PFSK-1 (cell line): ENCODE measurements at regions not wholly inside any gene's neighbourhood (a gene's known extent, or its start where the extent isn't known, plus 50 kb on each side); places are given as distances from the start of the nearest gene placed in this dataset.

Experiments
- FOXP2 ChIP-seq: optimal IDR thresholded peaks from 2 replicates; pipeline ENCODE3; 2011; ENCODE audit warnings: borderline replicate concordance, control low read depth, inconsistent platforms; ENCODE audit not compliant: insufficient read depth; ENCODE audit errors: extremely low read length, extremely low read depth
- POLR2AphosphoS5 ChIP-seq: IDR thresholded peaks from 2 replicates; pipeline ENCODE4 v1.6.1; 2012; ENCODE audit warnings: low read depth, mild to moderate bottlenecking, control low read depth, low read length, moderate library complexity
- REST ChIP-seq, 2 experiments: IDR thresholded peaks; 2 replicates each; pipeline versions ENCODE4 v1.6.1 to v1.8.0; 2011 to 2012; ENCODE audit warnings: low read depth in 2 of 2, low read length in 2 of 2, control low read depth in 1 of 2, inconsistent platforms in 1 of 2, mild to moderate bottlenecking in 1 of 2, moderate library complexity in 1 of 2; ENCODE audit not compliant: insufficient read depth in 1 of 2
- SIN3A ChIP-seq: IDR thresholded peaks from 2 replicates; pipeline ENCODE4 v1.6.1; 2012; ENCODE audit warnings: mild to moderate bottlenecking, low read length, moderate library complexity, borderline replicate concordance; ENCODE audit not compliant: insufficient read depth
- TAF1 ChIP-seq: IDR thresholded peaks from 2 replicates; pipeline ENCODE4 v1.6.1; 2012; ENCODE audit warnings: low read length, control low read depth, borderline replicate concordance; ENCODE audit not compliant: insufficient read depth

DNA sequence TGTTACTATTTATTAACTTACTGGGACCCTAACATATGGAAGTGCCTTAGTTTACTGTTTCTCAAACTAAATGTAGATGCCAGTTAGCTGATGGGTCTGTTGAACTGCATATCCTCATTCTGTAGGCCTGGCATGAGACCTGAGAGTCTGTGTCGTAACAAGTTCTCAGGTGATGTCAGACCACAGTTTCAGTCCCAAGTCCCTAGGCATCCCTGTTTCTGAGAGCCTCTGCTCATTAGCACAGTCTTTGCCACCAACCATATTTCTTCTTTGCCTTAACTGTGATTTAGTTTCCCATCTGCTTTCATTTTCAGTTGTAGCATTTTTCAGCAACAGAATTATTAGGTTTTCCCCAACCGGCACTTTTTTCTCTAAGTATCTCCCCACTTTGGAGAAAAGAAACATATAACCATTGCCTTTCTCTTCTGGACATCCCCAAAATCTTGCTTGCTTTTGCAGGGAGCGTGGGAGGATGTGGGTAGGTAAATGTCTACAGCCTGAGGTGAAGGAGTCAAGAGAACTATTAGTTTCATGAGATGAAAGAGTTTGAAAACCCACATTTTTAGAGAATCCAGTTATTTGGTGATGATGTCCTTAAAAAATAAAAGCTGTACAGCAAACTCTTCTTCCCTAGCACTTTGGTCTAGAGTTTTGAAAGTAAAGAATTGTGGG lies 74.6 kb downstream of the NUDT12 start:
- TF ChIP-seq TAF1, result no peak
- no peak for TF ChIP-seq REST (IDR thresholded peaks at IDR 0.05; ENCODE audit: insufficient read depth in 1 of 2, low read depth in 2 of 2, low read length in 2 of 2)
- no peak for TF ChIP-seq FOXP2
- no peak for TF ChIP-seq SIN3A
- no peak for TF ChIP-seq POLR2AphosphoS5

- TF ChIP-seq FOXP2 (no peak), TAF1 (no peak), REST (IDR thresholded peaks at IDR 0.05; ENCODE audit: insufficient read depth in 1 of 2, low read depth in 2 of 2, low read length in 2 of 2) (no peak), POLR2AphosphoS5 (no peak), SIN3A (no peak)
Measured at GRCh38 chr5:103487218-103487617, 75.4 kb downstream of the NUDT12 start.

GRCh38 chr5:103486739-103487138 lies 75.8 kb downstream of the NUDT12 start:
- TF ChIP-seq REST (IDR thresholded peaks at IDR 0.05; ENCODE audit: insufficient read depth in 1 of 2, low read depth in 2 of 2, low read length in 2 of 2) (no peak), TAF1 (no peak), FOXP2 (no peak), SIN3A (no peak), POLR2AphosphoS5 (no peak)

- TF ChIP-seq REST (IDR thresholded peaks at IDR 0.05; ENCODE audit: insufficient read depth in 1 of 2, low read depth in 2 of 2, low read length in 2 of 2) (no peak), FOXP2 (no peak), TAF1 (no peak), POLR2AphosphoS5 (no peak), SIN3A (no peak)
Measured at GRCh38 chr5:103480246-103480645, 82.3 kb downstream of the NUDT12 start.
